ENCODE measurements at regions not wholly inside any gene's neighbourhood (a gene's known extent, or its start where the extent isn't known, plus 50 kb on each side); places are given as distances from the start of the nearest gene placed in this dataset.

DNA sequence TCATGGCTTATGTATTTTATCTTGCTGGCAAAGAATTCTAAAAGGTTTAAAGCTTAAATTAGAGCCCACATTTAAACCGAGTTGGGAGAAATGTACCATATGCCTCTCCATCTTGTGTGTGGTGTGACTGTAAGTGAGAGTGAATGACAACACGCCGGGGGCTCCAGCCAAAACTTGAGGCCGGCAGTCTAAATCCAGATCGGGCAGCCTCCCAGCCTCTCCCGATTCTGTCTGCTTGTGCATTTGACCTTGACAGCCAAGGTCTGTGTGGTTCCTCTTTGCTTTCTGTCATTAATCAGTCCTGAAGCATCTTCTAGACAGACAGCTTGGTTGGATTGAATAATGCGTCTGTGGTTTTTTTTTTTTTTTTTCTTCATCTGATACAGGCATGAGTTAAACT lies 1093.2 kb upstream of the EEF2KMT start:
- TF ChIP-seq, protein P1, sequence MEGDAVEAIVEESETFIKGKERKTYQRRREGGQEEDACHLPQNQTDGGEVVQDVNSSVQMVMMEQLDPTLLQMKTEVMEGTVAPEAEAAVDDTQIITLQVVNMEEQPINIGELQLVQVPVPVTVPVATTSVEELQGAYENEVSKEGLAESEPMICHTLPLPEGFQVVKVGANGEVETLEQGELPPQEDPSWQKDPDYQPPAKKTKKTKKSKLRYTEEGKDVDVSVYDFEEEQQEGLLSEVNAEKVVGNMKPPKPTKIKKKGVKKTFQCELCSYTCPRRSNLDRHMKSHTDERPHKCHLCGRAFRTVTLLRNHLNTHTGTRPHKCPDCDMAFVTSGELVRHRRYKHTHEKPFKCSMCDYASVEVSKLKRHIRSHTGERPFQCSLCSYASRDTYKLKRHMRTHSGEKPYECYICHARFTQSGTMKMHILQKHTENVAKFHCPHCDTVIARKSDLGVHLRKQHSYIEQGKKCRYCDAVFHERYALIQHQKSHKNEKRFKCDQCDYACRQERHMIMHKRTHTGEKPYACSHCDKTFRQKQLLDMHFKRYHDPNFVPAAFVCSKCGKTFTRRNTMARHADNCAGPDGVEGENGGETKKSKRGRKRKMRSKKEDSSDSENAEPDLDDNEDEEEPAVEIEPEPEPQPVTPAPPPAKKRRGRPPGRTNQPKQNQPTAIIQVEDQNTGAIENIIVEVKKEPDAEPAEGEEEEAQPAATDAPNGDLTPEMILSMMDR (conservative IDR thresholded peaks at IDR 0.05; ENCODE audit: low read depth, low read length), result no peak
- TF ChIP-seq EZH2 (IDR thresholded peaks at IDR 0.05; ENCODE audit: low read length, unreplicated experiment), result no peak
- TF ChIP-seq EZH2phosphoT487 (IDR thresholded peaks at IDR 0.05; ENCODE audit: borderline replicate concordance, low read length), result no peak
